Activated CD8-positive, alpha-beta memory T cell treated with anti-CD3 and anti-CD28 coated beads for 48 hours (primary cell): ENCODE measurements at regions not wholly inside any gene's neighbourhood (a gene's known extent, or its start where the extent isn't known, plus 50 kb on each side); places are given as distances from the start of the nearest gene placed in this dataset.
"Not testable (repeated sequence)": the region's sequence is repeated elsewhere in the genome, so short reads cannot be mapped to it uniquely, and the experiment has no call there.

Experiments used
- DNase-seq, 3 experiments: peaks; one replicate each; pipeline ENCODE4 v3.0.0-alpha.2; 2020; ENCODE audit warnings: low read depth in 2 of 3, low spot score in 2 of 3

- no peak for DNase-seq
Observed at GRCh38 chr11:134850566-134850965, 438.5 kb upstream of the B3GAT1 start.

- no peak for DNase-seq
Observed at GRCh38 chr11:134849833-134850232, 437.8 kb upstream of the B3GAT1 start.

GRCh38 chr11:134847083-134847715 lies 435.2 kb upstream of the B3GAT1 start:
- no peak for DNase-seq

- DNase-seq: no peak
Observed at GRCh38 chr11:134846328-134847082, 434.5 kb upstream of the B3GAT1 start.

GRCh38 chr11:134845474-134846327 lies 433.7 kb upstream of the B3GAT1 start:
- DNase-seq: no peak

- DNase-seq: no peak
Observed at GRCh38 chr11:134844838-134845237, 432.8 kb upstream of the B3GAT1 start.

GRCh38 chr11:134843735-134844134 lies 431.7 kb upstream of the B3GAT1 start:
- no peak for DNase-seq

GRCh38 chr11:134843020-134843419 lies 431.0 kb upstream of the B3GAT1 start:
- no peak for DNase-seq

- no peak for DNase-seq
Observed at GRCh38 chr11:134841972-134842371, 429.9 kb upstream of the B3GAT1 start.

GRCh38 chr11:134841411-134841810 lies 429.4 kb upstream of the B3GAT1 start:
- DNase-seq: no peak

GRCh38 chr11:134840945-134841344 lies 428.9 kb upstream of the B3GAT1 start:
- DNase-seq: no peak

- DNase-seq: not testable (repeated sequence)
Observed at GRCh38 chr11:134840165-134840564, 428.1 kb upstream of the B3GAT1 start.

GRCh38 chr11:134838708-134839107 lies 426.7 kb upstream of the B3GAT1 start:
- DNase-seq: no peak

GRCh38 chr11:134837887-134838232 lies 425.8 kb upstream of the B3GAT1 start:
- no peak for DNase-seq

- DNase-seq: no peak
Observed at GRCh38 chr11:134837166-134837886, 425.3 kb upstream of the B3GAT1 start.

- no peak for DNase-seq
Observed at GRCh38 chr11:134836561-134836960, 424.5 kb upstream of the B3GAT1 start.

GRCh38 chr11:134835561-134835960 lies 423.5 kb upstream of the B3GAT1 start:
- DNase-seq: no peak

GRCh38 chr11:134830312-134830711 lies 418.3 kb upstream of the B3GAT1 start:
- no peak for DNase-seq

- no peak for DNase-seq
Observed at GRCh38 chr11:134823970-134824369, 411.9 kb upstream of the B3GAT1 start.

- DNase-seq: no peak
Observed at GRCh38 chr11:134822897-134823296, 410.9 kb upstream of the B3GAT1 start.

GRCh38 chr11:134821422-134821821 lies 409.4 kb upstream of the B3GAT1 start:
- no peak for DNase-seq
